CD4-positive, alpha-beta T cell (primary cell): ENCODE measurements at regions not wholly inside any gene's neighbourhood (a gene's known extent, or its start where the extent isn't known, plus 50 kb on each side); places are given as distances from the start of the nearest gene placed in this dataset.

Source experiments
- ATAC-seq: fragments of 200-7000 bp; cut with Tn5 transposase; one replicate; pipeline ENCODE4 v1.10.0; 2022; ENCODE audit warnings: mild to moderate bottlenecking; ENCODE audit not compliant: poor library complexity
- CTCF ChIA-PET: fragments of 350-600 bp; sonication (Branson Sonifier 250); formaldehyde crosslinking; loops from one replicate; lab custom pipeline; 2021; ENCODE audit warnings: antibody characterized with exemption, inconsistent platforms; lab: Charles Lee
- POLR2A ChIA-PET: fragments of 350-600 bp; sonication (Branson Sonifier 250); formaldehyde crosslinking; loops from one replicate; lab custom pipeline; 2021; ENCODE audit warnings: antibody characterized with exemption, inconsistent platforms; lab: Charles Lee
- DNase-seq, 14 experiments: peaks; one replicate each; pipeline ENCODE4 v3.0.0-alpha.2; 2013 to 2020; ENCODE audit warnings: mixed read lengths in 2 of 14
- H3K27ac ChIP-seq, 2 donors: one replicate each; pipeline versions ENCODE4 v1.5.1 to v1.7.0; 2013; ENCODE audit warnings: low read length in 2 of 2, low read depth in 1 of 2, mild to moderate bottlenecking in 1 of 2
- H3K27me3 ChIP-seq, 2 experiments: 1 replicate in 1 of 2; 2 replicates in 1 of 2; pipeline versions ENCODE4 v1.6.1 to v1.7.0; 2013; ENCODE audit warnings: low read length in 2 of 2, control low read depth in 1 of 2, mild to moderate bottlenecking in 1 of 2, moderate library complexity in 1 of 2; ENCODE audit not compliant: insufficient read depth in 2 of 2, control insufficient read depth in 1 of 2
- H3K36me3 ChIP-seq: one replicate; pipeline ENCODE4 v1.6.1; 2013; ENCODE audit warnings: low read length, control low read depth; ENCODE audit not compliant: insufficient read depth
- H3K4me1 ChIP-seq: one replicate; pipeline ENCODE4 v1.6.1; 2013; ENCODE audit warnings: low read length, control low read depth; ENCODE audit not compliant: insufficient read depth
- H3K4me3 ChIP-seq: one replicate; pipeline ENCODE4 v1.5.1; 2013; ENCODE audit warnings: mild to moderate bottlenecking, low read length, moderate library complexity
- H3K9me3 ChIP-seq, 2 experiments: 1 replicate in 1 of 2; 2 replicates in 1 of 2; pipeline versions ENCODE4 v1.6.1 to v1.7.0; 2013; ENCODE audit warnings: low read length in 2 of 2, mild to moderate bottlenecking in 2 of 2, control low read depth in 1 of 2, moderate library complexity in 1 of 2; ENCODE audit not compliant: control insufficient read depth in 1 of 2, insufficient read depth in 1 of 2
- H3K27ac Mint-ChIP-seq: one replicate; pipeline ENCODE4 v1.8.0; 2020; ENCODE audit warnings: mixed read lengths
- H3K27me3 Mint-ChIP-seq: one replicate; pipeline ENCODE4 v1.8.0; 2021; ENCODE audit warnings: mixed read lengths
- H3K36me3 Mint-ChIP-seq: one replicate; pipeline ENCODE4 v1.8.0; 2021; ENCODE audit warnings: low read depth, mixed read lengths
- H3K4me1 Mint-ChIP-seq: one replicate; pipeline ENCODE4 v1.8.0; 2021; ENCODE audit warnings: low read depth, mixed read lengths
- H3K4me3 Mint-ChIP-seq: one replicate; pipeline ENCODE4 v1.8.0; 2020; ENCODE audit warnings: mild to moderate bottlenecking, mixed read lengths
- H3K9me3 Mint-ChIP-seq: one replicate; pipeline ENCODE4 v1.8.0; 2020; ENCODE audit warnings: mixed read lengths
- CTCF ChIP-seq: fragments of 200-600 bp; IDR thresholded peaks from one replicate; pipeline ENCODE4 v1.8.0; 2022; ENCODE audit warnings: antibody characterized with exemption, mild to moderate bottlenecking
- intact Hi-C, 2 experiments: fragments of 100-400 bp; cut with DNase I in 1 of 2; cut with micrococcal nuclease in 1 of 2; formaldehyde crosslinking; loops; one replicate each; pipeline versions ENCODE4 v1.15.1 to v1.9.0; 2023 to 2025; cut with DNase I, micrococcal nuclease

GRCh38 chr3:184481984-184482671, 79.5 kb upstream of the EPHB3 start:
- Histone ChIP-seq H3K36me3 (no peaks in the 10 kb centered on the region), H3K27ac (no peak overlapping the region), H3K4me1 (no peaks in the 10 kb centered on the region), H3K27me3 (peaks cover 12 to 22% of the 10 kb centered on the region in 2 experiments), H3K9me3 (no peaks in the 10 kb centered on the region), H3K4me3 (no peak overlapping the region)
- CTCF ChIA-PET = no interaction called here
- Mint-ChIP-seq H3K4me3 (no peak overlapping the region), H3K27ac (no peak overlapping the region), H3K4me1 (no peaks in the 10 kb centered on the region), H3K36me3 (no peaks in the 10 kb centered on the region), H3K27me3 (peaks cover 36% of the 10 kb centered on the region), H3K9me3 (no peaks in the 10 kb centered on the region)
- POLR2A ChIA-PET = no interaction called here
- intact Hi-C loops = no loop called here
- ATAC-seq (no peak), DNase-seq (no peak)
- no peak for TF ChIP-seq CTCF

- H3K36me3 ChIP-seq = no peaks in the 10 kb centered on the region
- no peaks in the 10 kb centered on the region for H3K9me3 Mint-ChIP-seq
- no peaks in the 10 kb centered on the region for H3K36me3 Mint-ChIP-seq
- no peaks in the 10 kb centered on the region for H3K4me1 Mint-ChIP-seq
- no peaks in the 10 kb centered on the region for H3K9me3 ChIP-seq
- H3K4me1 ChIP-seq = no peaks in the 10 kb centered on the region
- peaks cover 41% of the 10 kb centered on the region for H3K27me3 Mint-ChIP-seq
- H3K27ac ChIP-seq = no peak overlapping the region
- ATAC-seq = no peak
- ChIA-PET POLR2A (no interaction called here), CTCF (no interaction called here)
- peaks cover 13 to 23% of the 10 kb centered on the region in 2 experiments for H3K27me3 ChIP-seq
- TF ChIP-seq CTCF = no peak
- H3K27ac Mint-ChIP-seq = no peak overlapping the region
- no peak for DNase-seq
- H3K4me3 Mint-ChIP-seq = no peak overlapping the region
- no peak overlapping the region for H3K4me3 ChIP-seq
- intact Hi-C loops = no loop called here
These were observed 76.3 kb upstream of the EPHB3 start for GRCh38 chr3:184485241-184485640.

GRCh38 chr3:184485906-184486305, 75.7 kb upstream of the EPHB3 start:
- no peak overlapping the region for H3K27ac ChIP-seq
- ATAC-seq (no peak), DNase-seq (no peak)
- no peak overlapping the region for H3K27ac Mint-ChIP-seq
- H3K4me1 Mint-ChIP-seq = no peaks in the 10 kb centered on the region
- no peak overlapping the region for H3K4me3 Mint-ChIP-seq
- no peak overlapping the region for H3K4me3 ChIP-seq
- H3K9me3 ChIP-seq = no peaks in the 10 kb centered on the region
- no peaks in the 10 kb centered on the region for H3K36me3 Mint-ChIP-seq
- intact Hi-C loops = no loop called here
- H3K9me3 Mint-ChIP-seq = no peaks in the 10 kb centered on the region
- H3K27me3 Mint-ChIP-seq = peaks cover 39% of the 10 kb centered on the region
- POLR2A ChIA-PET = no interaction called here
- TF ChIP-seq CTCF = no peak
- no peaks in the 10 kb centered on the region for H3K36me3 ChIP-seq
- CTCF ChIA-PET = interaction anchor here (0.6 kb wide), 1 partner anchor 9 kb away, joined by 3 read pairs; no protein-coding TSS in a partner anchor
- no peaks in the 10 kb centered on the region for H3K4me1 ChIP-seq
- H3K27me3 ChIP-seq = peaks cover 15 to 23% of the 10 kb centered on the region in 2 experiments
